HG03354 (cell line): ENCODE measurements at regions not wholly inside any gene's neighbourhood (a gene's known extent, or its start where the extent isn't known, plus 50 kb on each side); places are given as distances from the start of the nearest gene placed in this dataset.

ENCODE experiments used
- ATAC-seq: cut with Tn5 transposase; IDR thresholded peaks from one replicate; pipeline ENCODE4 v1.9.1; 2021; ENCODE audit warnings: mild to moderate bottlenecking; ENCODE audit not compliant: unreplicated experiment, poor library complexity, severe bottlenecking

GRCh38 chr5:23372177-23372576 is 135.2 kb upstream of the PRDM9 start:
- ATAC-seq = no peak

DNA sequence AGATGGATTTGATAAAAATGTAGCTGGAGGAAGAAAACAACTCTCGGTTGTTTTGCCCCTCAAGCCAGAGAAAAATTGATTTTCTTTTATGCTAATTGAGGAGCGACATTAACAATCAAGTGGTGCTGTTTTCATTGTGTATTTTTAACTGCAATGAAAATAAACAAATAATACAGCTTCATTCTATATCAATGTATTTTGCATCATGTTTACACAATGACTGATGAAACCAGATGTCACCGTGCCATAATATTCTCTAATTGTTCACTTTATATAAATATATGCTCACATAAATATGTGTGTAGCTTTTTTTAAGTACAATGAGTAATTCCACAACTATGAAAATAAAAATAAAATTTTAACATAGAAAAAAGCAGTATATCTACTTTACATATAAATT is 139.0 kb upstream of the PRDM9 start:
- no peak for ATAC-seq

- ATAC-seq = no peak
Observed at GRCh38 chr5:23367874-23368273, 139.5 kb upstream of the PRDM9 start.

DNA sequence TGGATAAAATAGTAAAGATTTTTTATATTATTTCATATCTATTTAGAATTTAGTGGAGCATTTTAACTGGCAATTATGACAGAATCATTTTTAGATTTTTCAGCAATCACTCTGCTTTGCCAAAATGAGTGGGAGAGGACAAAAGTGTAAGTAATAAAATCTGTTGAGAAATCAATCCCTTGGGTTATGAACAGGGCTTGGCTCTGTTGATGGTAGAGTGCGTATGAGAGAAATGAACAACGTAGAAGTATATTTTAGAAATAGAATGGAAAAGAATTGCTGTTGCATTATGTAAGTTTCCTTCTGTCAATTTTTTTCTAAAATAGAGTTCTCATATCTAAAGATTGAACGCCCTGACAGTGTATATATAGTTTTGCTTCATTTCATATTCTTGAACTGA is 154.1 kb upstream of the PRDM9 start:
- ATAC-seq = no peak

- no peak for ATAC-seq
Observed at GRCh38 chr5:23352446-23352845, 155.0 kb upstream of the PRDM9 start.

GRCh38 chr5:23343121-23343520 is 164.3 kb upstream of the PRDM9 start:
- no peak for ATAC-seq

- no peak for ATAC-seq
Observed at GRCh38 chr5:23332650-23333251, 174.7 kb upstream of the PRDM9 start.

DNA sequence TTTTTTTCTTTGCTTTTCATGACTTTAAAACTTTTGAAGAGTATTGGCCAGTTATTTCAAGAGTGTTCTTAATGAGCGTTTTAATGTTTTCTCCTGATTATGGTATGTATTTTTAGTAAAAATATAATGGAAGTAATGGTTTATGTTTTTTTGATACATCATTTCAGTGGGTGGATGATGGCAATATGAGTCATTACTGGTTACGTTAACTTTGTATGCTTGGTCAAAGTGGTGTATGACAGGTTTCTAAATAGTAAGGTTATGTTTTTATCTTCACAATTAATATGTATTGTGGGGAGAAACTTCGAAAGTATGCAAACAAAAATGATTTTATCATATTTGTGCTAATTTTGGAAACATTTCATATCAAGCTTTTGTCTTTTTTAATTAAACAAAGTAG is 176.7 kb upstream of the PRDM9 start:
- ATAC-seq = no peak

DNA sequence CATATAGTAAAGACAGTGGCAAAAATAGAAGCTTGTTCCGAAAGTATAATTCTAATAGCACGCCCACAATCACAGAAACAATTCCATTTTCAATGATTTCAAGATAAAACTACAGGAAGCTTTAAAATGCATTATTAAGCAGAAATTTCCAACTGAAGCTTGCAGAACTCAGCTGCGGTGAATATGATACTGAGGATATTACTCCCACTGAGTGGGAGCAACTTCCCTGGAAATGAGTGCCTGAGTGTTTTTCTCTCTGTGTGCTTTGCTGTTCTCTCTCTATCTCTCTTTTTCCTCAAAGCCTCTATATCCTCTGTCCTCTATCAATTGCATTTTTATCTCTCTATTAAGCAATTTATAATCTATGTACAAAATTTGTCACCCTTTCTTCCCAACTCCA is 187.5 kb upstream of the PRDM9 start:
- no peak for ATAC-seq

DNA sequence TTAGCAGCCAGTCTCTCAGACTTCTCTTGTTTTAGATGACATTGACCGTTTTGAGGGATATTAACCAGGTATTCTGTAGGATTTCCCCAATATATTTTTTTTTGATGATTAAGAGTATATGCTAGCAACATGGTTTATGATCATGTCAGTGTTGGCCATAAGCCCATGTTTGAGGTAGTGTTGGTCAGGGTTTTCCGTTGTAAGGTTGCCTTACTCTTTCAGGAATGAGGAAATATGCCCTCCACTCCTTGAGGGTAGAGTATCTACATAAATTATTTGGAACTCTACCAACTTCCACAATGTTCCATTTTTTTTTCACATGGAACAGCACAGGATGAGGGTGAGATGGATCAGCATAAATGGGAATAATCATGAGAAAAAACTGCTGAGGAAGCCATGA is 188.4 kb upstream of the PRDM9 start:
- ATAC-seq = no peak

GRCh38 chr5:23318166-23318565 is 189.2 kb upstream of the PRDM9 start:
- ATAC-seq = no peak

- no peak for ATAC-seq
Observed at GRCh38 chr5:23316060-23316591, 191.3 kb upstream of the PRDM9 start.

- ATAC-seq = no peak
Observed at GRCh38 chr5:23314827-23315226, 192.6 kb upstream of the PRDM9 start.

- ATAC-seq = no peak
Observed at GRCh38 chr5:23305055-23305454, 202.4 kb upstream of the PRDM9 start.

DNA sequence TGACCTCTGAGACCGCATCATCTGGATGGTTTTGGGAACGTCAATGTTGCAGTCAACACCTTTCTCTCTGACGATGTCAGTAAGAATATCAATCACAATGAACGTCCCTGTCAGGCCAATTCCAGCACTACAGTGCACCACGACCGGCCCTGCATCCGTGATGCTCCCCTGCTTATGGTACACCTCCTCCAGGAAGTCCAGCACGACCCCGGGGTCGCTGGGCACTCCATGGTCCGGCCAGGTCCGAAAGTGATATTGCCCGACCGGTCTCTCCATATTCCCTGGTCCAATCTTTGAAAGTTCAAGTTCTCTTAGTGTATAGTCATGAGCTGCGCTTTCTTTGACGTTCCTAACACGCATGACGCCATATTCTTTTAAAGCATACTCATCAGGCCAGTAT is 203.6 kb upstream of the PRDM9 start:
- no peak for ATAC-seq

GRCh38 chr5:23303435-23303834 is 204.0 kb upstream of the PRDM9 start:
- ATAC-seq = no peak

DNA sequence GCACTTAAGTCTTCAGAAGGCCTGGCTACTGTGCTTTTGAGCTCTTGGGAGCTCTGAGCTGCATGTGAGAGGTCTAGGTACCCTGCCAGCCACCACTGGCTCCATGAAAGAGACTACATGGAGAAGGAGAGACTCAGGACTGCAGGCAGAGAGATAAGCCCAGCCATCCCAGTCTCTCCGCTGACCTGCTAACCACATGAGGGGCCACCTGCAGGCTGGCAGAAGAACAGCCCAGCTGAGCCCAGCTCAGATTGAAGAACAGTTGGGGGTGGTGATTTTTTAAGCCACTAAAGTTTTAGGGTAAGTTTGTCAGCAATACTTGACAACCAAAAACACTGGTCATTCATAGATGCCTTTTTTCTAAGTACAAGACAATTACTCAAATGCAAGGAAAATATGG is 205.0 kb upstream of the PRDM9 start:
- no peak for ATAC-seq

GRCh38 chr5:23289162-23289561 is 218.2 kb upstream of the PRDM9 start:
- no peak for ATAC-seq

- ATAC-seq = no peak
Observed at GRCh38 chr5:23284656-23285055, 222.8 kb upstream of the PRDM9 start.

GRCh38 chr5:23274171-23274570 is 233.2 kb upstream of the PRDM9 start:
- ATAC-seq = no peak

DNA sequence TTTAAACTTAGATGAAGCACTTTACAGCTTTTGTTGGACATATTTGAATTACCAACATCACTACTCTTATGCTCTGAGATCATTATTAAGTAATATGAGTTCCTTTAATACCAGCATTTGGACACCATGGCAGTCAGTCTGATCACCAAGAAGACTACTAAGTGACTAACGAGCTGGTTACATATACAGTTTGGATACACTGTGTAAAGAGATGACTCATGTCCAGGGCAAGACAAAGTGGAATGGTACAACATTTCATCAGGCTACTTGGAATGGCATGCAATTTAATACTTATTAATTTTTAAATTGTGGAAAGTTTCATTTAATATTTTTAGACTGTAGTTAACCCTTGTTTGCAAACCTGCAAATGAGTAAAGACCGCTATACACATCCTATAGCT is 237.4 kb upstream of the PRDM9 start:
- no peak for ATAC-seq

DNA sequence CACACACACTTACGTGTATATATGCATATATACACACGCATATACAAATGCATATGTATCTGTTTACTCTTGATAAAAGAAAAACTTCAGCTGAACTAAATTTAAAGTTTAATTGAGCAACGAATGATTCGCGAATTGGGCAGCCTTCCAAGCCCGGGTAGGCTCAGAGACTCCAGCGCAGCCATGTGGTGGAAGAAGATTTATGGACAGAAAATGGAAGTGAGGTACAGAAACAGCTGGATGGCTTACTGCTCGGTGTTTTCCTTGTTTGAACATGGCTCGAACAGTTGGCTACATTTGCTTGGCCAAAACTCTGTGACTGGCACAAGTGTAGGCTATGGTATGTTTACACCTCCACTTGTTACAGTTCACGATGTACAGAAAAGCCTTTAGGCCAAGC is 239.3 kb upstream of the PRDM9 start:
- ATAC-seq = no peak
